H9 (cell line): ENCODE measurements at regions not wholly inside any gene's neighbourhood (a gene's known extent, or its start where the extent isn't known, plus 50 kb on each side); places are given as distances from the start of the nearest gene placed in this dataset.
A peak's percentile ranks its signal among the peaks of the same experiment; 100 is the strongest.
"Not testable (repeated sequence)": the region's sequence is repeated elsewhere in the genome, so short reads cannot be mapped to it uniquely, and the experiment has no call there.

Source experiments
- DNase-seq: peaks from one replicate; pipeline ENCODE4 v3.0.0-alpha.2; 2017
- H2AFZ ChIP-seq: one replicate; pipeline ENCODE4 v1.6.1; 2013; ENCODE audit warnings: mild to moderate bottlenecking, low read length, control low read depth, moderate library complexity
- H2AK5ac ChIP-seq: 2 replicates; pipeline ENCODE4 v1.6.1; 2013; ENCODE audit warnings: low read length, control low read depth, mixed read lengths; ENCODE audit not compliant: insufficient read length
- H2BK120ac ChIP-seq: one replicate; pipeline ENCODE4 v1.6.1; 2013; ENCODE audit warnings: low read depth, mild to moderate bottlenecking, low read length, control low read depth, inconsistent platforms; ENCODE audit not compliant: poor library complexity, severe bottlenecking
- H2BK12ac ChIP-seq: 2 replicates; pipeline ENCODE4 v1.6.1; 2013; ENCODE audit warnings: low read length, control low read depth, mixed read lengths, low read depth; ENCODE audit not compliant: insufficient read length
- H2BK15ac ChIP-seq: 2 replicates; pipeline ENCODE4 v1.6.1; 2013; ENCODE audit warnings: low read depth, low read length, control low read depth
- H2BK20ac ChIP-seq: one replicate; pipeline ENCODE4 v1.6.1; 2013; ENCODE audit warnings: low read depth, mild to moderate bottlenecking, low read length, control low read depth, inconsistent platforms; ENCODE audit not compliant: poor library complexity, severe bottlenecking
- H2BK5ac ChIP-seq: 2 replicates; pipeline ENCODE4 v1.6.1; 2013; ENCODE audit warnings: low read length, control low read depth, mixed read lengths; ENCODE audit not compliant: insufficient read length
- H3K14ac ChIP-seq: 2 replicates; pipeline ENCODE4 v1.6.1; 2013; ENCODE audit warnings: low read length, control low read depth; ENCODE audit not compliant: insufficient read depth
- H3K18ac ChIP-seq: 2 replicates; pipeline ENCODE4 v1.6.1; 2013; ENCODE audit warnings: low read depth, mild to moderate bottlenecking, mixed read lengths, low read length, control low read depth; ENCODE audit not compliant: insufficient read length
- H3K23ac ChIP-seq: 2 replicates; pipeline ENCODE4 v1.6.1; 2013; ENCODE audit warnings: low read length, control low read depth, mixed read lengths, low read depth; ENCODE audit not compliant: insufficient read length
- H3K23me2 ChIP-seq: 2 replicates; pipeline ENCODE4 v1.6.1; 2013; ENCODE audit warnings: low read depth, mild to moderate bottlenecking, mixed read lengths, low read length, control low read depth; ENCODE audit not compliant: insufficient read length, poor library complexity, severe bottlenecking
- H3K27ac ChIP-seq: 2 replicates; pipeline ENCODE4 v1.5.1; 2013; ENCODE audit warnings: low read length, control low read depth, mixed read lengths, low read depth; ENCODE audit not compliant: insufficient read length
- H3K27me3 ChIP-seq: 2 replicates; pipeline ENCODE4 v1.6.1; 2013; ENCODE audit warnings: low read length, control low read depth, inconsistent platforms; ENCODE audit not compliant: insufficient read depth
- H3K4ac ChIP-seq: 2 replicates; pipeline ENCODE4 v1.6.1; 2013; ENCODE audit warnings: low read depth, mild to moderate bottlenecking, control low read depth, inconsistent platforms, low read length, moderate library complexity
- H3K4me1 ChIP-seq: 2 replicates; pipeline ENCODE4 v1.6.1; 2013; ENCODE audit warnings: low read length, control low read depth, inconsistent platforms; ENCODE audit not compliant: insufficient read depth
- H3K4me2 ChIP-seq: 2 replicates; pipeline ENCODE4 v1.6.1; 2013; ENCODE audit warnings: low read length, control low read depth, mixed read lengths; ENCODE audit not compliant: insufficient read length, insufficient read depth
- H3K56ac ChIP-seq: 2 replicates; pipeline ENCODE4 v1.6.1; 2013; ENCODE audit warnings: low read depth, mild to moderate bottlenecking, mixed read lengths, low read length, control low read depth; ENCODE audit not compliant: insufficient read length
- H3K79me1 ChIP-seq: 2 replicates; pipeline ENCODE4 v1.6.1; 2013; ENCODE audit warnings: low read depth, mild to moderate bottlenecking, moderate library complexity, low read length, control low read depth, inconsistent platforms; ENCODE audit not compliant: insufficient read depth, poor library complexity, severe bottlenecking
- H3K79me2 ChIP-seq: 2 replicates; pipeline ENCODE4 v1.6.1; 2013; ENCODE audit warnings: low read length, control low read depth, inconsistent platforms; ENCODE audit not compliant: insufficient read depth
- H3K9ac ChIP-seq: 2 replicates; pipeline ENCODE4 v1.6.1; 2013; ENCODE audit warnings: low read length, control low read depth, mixed read lengths; ENCODE audit not compliant: insufficient read length; ENCODE audit errors: extremely low read depth
- H3K9me3 ChIP-seq: one replicate; pipeline ENCODE4 v1.6.1; 2013; ENCODE audit warnings: low read depth, low read length, inconsistent platforms; ENCODE audit not compliant: control insufficient read depth
- H3T11ph ChIP-seq: one replicate; pipeline ENCODE4 v1.6.1; 2013; ENCODE audit warnings: mild to moderate bottlenecking, low read length, control low read depth, inconsistent platforms
- H4K20me1 ChIP-seq: one replicate; pipeline ENCODE4 v1.6.1; 2013; ENCODE audit not compliant: control insufficient read depth, insufficient read length, insufficient read depth
- H4K5ac ChIP-seq: 2 replicates; pipeline ENCODE4 v1.6.1; 2013; ENCODE audit warnings: low read depth, mild to moderate bottlenecking, mixed read lengths, low read length, control low read depth; ENCODE audit not compliant: insufficient read length
- H4K8ac ChIP-seq: replicated peaks from 2 replicates; pipeline ENCODE4 v1.6.1; 2013; ENCODE audit warnings: low read length, control low read depth, mixed read lengths, low read depth; ENCODE audit not compliant: insufficient read length
- H4K91ac ChIP-seq: 2 replicates; pipeline ENCODE4 v1.6.1; 2013; ENCODE audit warnings: low read depth, mild to moderate bottlenecking, moderate library complexity, mixed read lengths, low read length, control low read depth; ENCODE audit not compliant: insufficient read length
- H3K27ac Mint-ChIP-seq, 3 experiments: 2 replicates in 2 of 3; 3 replicates in 1 of 3; pipeline ENCODE4 v1.8.0; 2020 to 2021; ENCODE audit warnings: mixed read lengths in 3 of 3, mild to moderate bottlenecking in 1 of 3, moderate library complexity in 1 of 3
- H3K27me3 Mint-ChIP-seq: 2 replicates; pipeline ENCODE4 v1.8.0; 2021; ENCODE audit warnings: low read depth, mild to moderate bottlenecking, moderate library complexity, mixed read lengths
- H3K36me3 Mint-ChIP-seq, 3 experiments: 2 replicates in 2 of 3; 3 replicates in 1 of 3; pipeline ENCODE4 v1.8.0; 2020 to 2021; ENCODE audit warnings: low read depth in 3 of 3, mixed read lengths in 3 of 3; ENCODE audit not compliant: insufficient read depth in 1 of 3
- H3K4me1 Mint-ChIP-seq, 2 experiments: 2 replicates each; pipeline ENCODE4 v1.8.0; 2020; ENCODE audit warnings: mixed read lengths in 2 of 2
- H3K4me3 Mint-ChIP-seq, 2 experiments: 2 replicates in 1 of 2; 3 replicates in 1 of 2; pipeline ENCODE4 v1.8.0; 2020 to 2021; ENCODE audit warnings: mild to moderate bottlenecking in 2 of 2, mixed read lengths in 2 of 2, moderate library complexity in 1 of 2
- H3K9me3 Mint-ChIP-seq, 2 experiments: 2 replicates in 1 of 2; 3 replicates in 1 of 2; pipeline ENCODE4 v1.8.0; 2020; ENCODE audit warnings: mild to moderate bottlenecking in 2 of 2, mixed read lengths in 2 of 2, moderate library complexity in 1 of 2
- WGBS: extraction: QIAGEN DNeasy Blood & Tissue Kit; methylation state at CpG from one replicate; pipeline ENCODE4 v1.1.7; 2013; ENCODE audit warnings: missing lambda C conversion rate, low lambda C conversion rate, mixed read lengths; ENCODE audit not compliant: insufficient read length; ENCODE audit errors: extremely low coverage; 5-methylcytosine and 5-hydroxymethylcytosine counted together

- H3K36me3 Mint-ChIP-seq, H3K27ac ChIP-seq, H3K14ac ChIP-seq, H3K9me3 ChIP-seq, H3K4me2 ChIP-seq, H4K91ac ChIP-seq, H3K4me1 ChIP-seq, H2BK5ac ChIP-seq, H3K4ac ChIP-seq, H4K8ac ChIP-seq, H4K5ac ChIP-seq, H3K4me3 Mint-ChIP-seq, H2AFZ ChIP-seq, H3K56ac ChIP-seq, H3K79me1 ChIP-seq, H3K23ac ChIP-seq, H3K4me1 Mint-ChIP-seq, H2BK15ac ChIP-seq, H2BK12ac ChIP-seq, H2BK120ac ChIP-seq, H3T11ph ChIP-seq, H3K23me2 ChIP-seq, H3K9me3 Mint-ChIP-seq, H3K18ac ChIP-seq, H3K27me3 ChIP-seq, H2BK20ac ChIP-seq, H3K9ac ChIP-seq, H3K27ac Mint-ChIP-seq, H4K20me1 ChIP-seq, H3K27me3 Mint-ChIP-seq, H2AK5ac ChIP-seq, H3K79me2 ChIP-seq: not testable (repeated sequence)
- WGBS = no CpG with 5 or more reads among the region's 4 CpGs
- DNase-seq = peak; percentile 9
Measured at GRCh38 chr7:65558584-65558983, 184.9 kb downstream of the ZNF92 start.

- H3K4ac ChIP-seq, H2BK20ac ChIP-seq, H4K5ac ChIP-seq, H2BK120ac ChIP-seq, DNase-seq, H3K14ac ChIP-seq, H3K9me3 ChIP-seq, H3K27me3 ChIP-seq, H4K8ac ChIP-seq, H3K27ac ChIP-seq, H3K27ac Mint-ChIP-seq, H4K91ac ChIP-seq, H3K36me3 Mint-ChIP-seq, H3K4me1 ChIP-seq, H3K4me2 ChIP-seq, H4K20me1 ChIP-seq, H3K4me1 Mint-ChIP-seq, H2BK5ac ChIP-seq, H3K79me1 ChIP-seq, H3K9me3 Mint-ChIP-seq, H3K23ac ChIP-seq, H3K27me3 Mint-ChIP-seq, H3K18ac ChIP-seq, H3K56ac ChIP-seq, H2BK15ac ChIP-seq, H3K79me2 ChIP-seq, H3T11ph ChIP-seq, H3K9ac ChIP-seq, H3K23me2 ChIP-seq, H2AFZ ChIP-seq, H2AK5ac ChIP-seq, H3K4me3 Mint-ChIP-seq, H2BK12ac ChIP-seq: not testable (repeated sequence)
- WGBS = no CpG with 5 or more reads among the region's 6 CpGs
Measured at GRCh38 chr7:65561786-65562372, 188.2 kb downstream of the ZNF92 start.
